ENCODE measurements at regions not wholly inside any gene's neighbourhood (a gene's known extent, or its start where the extent isn't known, plus 50 kb on each side); places are given as distances from the start of the nearest gene placed in this dataset.

DNA sequence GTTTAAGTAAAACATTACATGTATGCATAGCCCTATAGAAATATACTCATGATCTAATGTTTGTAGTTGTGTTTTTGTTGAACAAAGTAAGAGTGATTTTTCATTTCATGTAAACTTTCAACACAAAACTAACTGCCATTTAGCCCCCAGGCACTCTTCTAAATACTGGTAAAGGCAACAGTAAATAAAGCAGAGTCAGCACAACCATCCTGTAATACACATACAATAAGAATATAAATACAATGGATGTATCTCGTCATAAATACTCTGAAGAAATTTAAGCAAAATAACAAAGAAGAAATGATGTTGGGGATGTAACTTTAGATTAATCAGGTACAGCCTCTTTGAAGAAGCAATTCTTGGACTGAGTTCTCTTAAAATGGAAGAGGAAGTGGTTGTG is 821.2 kb downstream of the ARAP2 start:
- in situ Hi-C loops (cut with HindIII; ENCODE audit: low sequenced_read_pairs) = no loop called here
- no peak for DNase-seq (ENCODE audit: low read depth, low spot score)
- TF ChIP-seq, protein P1, sequence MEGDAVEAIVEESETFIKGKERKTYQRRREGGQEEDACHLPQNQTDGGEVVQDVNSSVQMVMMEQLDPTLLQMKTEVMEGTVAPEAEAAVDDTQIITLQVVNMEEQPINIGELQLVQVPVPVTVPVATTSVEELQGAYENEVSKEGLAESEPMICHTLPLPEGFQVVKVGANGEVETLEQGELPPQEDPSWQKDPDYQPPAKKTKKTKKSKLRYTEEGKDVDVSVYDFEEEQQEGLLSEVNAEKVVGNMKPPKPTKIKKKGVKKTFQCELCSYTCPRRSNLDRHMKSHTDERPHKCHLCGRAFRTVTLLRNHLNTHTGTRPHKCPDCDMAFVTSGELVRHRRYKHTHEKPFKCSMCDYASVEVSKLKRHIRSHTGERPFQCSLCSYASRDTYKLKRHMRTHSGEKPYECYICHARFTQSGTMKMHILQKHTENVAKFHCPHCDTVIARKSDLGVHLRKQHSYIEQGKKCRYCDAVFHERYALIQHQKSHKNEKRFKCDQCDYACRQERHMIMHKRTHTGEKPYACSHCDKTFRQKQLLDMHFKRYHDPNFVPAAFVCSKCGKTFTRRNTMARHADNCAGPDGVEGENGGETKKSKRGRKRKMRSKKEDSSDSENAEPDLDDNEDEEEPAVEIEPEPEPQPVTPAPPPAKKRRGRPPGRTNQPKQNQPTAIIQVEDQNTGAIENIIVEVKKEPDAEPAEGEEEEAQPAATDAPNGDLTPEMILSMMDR (IDR thresholded peaks at IDR 0.05; ENCODE audit: low read depth, low read length) = no peak
- no peak overlapping the region for H3K4me3 ChIP-seq (ENCODE audit: low read depth, low read length)

DNA sequence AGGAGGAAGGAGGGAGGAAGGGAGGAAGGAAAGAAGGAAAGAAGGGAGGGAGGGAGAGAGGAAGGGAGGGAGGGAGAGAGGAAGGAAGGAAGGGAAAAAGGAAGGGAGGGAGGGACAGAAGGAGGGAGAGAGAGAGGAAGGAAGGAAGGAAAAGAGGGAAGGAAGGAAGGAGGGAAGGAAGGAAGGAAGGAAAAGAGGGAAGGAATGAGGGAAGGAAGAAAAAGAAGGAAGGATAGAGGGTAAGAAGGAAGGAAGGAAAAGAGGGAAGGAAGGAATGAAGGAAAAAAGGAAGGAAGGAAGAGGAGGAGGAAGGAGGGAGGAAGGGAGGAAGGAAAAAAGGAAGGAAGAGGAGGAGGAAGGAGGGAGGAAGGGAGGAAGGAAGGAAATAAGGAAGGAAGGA is 796.8 kb downstream of the ARAP2 start:
- in situ Hi-C loops (cut with HindIII; ENCODE audit: low sequenced_read_pairs) = no loop called here
- DNase-seq (ENCODE audit: low read depth, low spot score) = no peak
- H3K4me3 ChIP-seq (ENCODE audit: low read depth, low read length) = no peak overlapping the region
- TF ChIP-seq, protein P1 (IDR thresholded peaks at IDR 0.05; ENCODE audit: low read depth, low read length) = no peak

DNA sequence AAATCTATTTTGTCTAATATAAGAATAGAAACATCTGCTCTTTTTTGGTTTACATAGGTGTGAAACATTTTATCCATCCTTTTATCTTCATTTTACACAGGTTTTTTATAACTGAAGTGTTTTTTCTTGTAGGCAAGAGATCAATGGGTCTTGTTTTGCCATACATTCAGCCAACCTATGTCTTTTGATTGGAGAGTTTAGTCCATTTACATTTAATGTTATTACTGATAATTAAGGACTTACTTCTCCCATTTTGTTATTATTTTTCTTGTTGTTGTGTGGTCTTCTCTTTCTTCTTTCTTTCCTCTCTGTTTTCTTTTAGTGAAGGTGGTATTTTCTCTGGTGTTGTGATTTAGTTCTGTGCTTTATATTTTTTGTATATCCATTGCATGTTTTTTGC is 785.3 kb downstream of the ARAP2 start:
- in situ Hi-C loops (cut with HindIII; ENCODE audit: low sequenced_read_pairs) = no loop called here
- DNase-seq (ENCODE audit: low read depth, low spot score) = no peak
- H3K4me3 ChIP-seq (ENCODE audit: low read depth, low read length) = no peak overlapping the region
- TF ChIP-seq, protein P1 (IDR thresholded peaks at IDR 0.05; ENCODE audit: low read depth, low read length) = no peak

DNA sequence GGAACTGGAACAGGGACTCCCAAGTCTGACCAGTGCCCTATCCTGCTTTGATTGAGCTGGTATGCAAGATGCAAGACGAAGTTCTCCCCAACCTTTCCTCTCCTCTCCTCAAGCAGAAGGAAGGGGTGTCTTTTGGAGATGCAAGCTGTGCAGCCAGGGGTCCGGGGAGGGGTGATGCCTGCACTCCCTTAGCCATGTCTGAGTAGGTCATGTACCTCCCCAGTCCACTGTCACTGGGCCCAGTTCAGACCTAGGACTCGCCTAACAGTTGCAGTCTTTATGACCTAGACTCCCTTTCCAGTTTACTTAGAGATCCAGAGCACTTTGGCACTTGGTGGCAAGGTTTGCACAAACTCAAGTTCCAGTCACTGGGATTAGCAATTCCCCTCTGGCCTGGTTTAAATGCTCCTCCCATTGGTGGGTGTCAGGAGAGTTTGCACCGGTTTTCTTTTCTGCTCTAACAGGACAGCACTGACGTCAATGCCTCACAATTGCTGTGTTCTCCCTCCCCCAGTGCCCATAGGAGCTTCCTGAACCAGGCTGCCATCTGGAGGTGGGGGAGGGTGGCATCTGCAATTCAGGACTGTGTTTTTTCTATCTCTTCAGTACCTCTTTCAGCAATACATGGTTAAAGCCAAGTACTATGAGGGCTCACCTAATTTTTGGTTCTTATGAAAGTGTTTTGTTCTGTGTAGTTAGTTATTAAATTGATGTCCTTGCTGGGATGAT is 782.2 kb downstream of the ARAP2 start:
- TF ChIP-seq, protein P1 (IDR thresholded peaks at IDR 0.05; ENCODE audit: low read depth, low read length) = no peak
- DNase-seq (ENCODE audit: low read depth, low spot score) = no peak
- no peak overlapping the region for H3K4me3 ChIP-seq (ENCODE audit: low read depth, low read length)
- in situ Hi-C loops (cut with HindIII; ENCODE audit: low sequenced_read_pairs) = no loop called here

DNA sequence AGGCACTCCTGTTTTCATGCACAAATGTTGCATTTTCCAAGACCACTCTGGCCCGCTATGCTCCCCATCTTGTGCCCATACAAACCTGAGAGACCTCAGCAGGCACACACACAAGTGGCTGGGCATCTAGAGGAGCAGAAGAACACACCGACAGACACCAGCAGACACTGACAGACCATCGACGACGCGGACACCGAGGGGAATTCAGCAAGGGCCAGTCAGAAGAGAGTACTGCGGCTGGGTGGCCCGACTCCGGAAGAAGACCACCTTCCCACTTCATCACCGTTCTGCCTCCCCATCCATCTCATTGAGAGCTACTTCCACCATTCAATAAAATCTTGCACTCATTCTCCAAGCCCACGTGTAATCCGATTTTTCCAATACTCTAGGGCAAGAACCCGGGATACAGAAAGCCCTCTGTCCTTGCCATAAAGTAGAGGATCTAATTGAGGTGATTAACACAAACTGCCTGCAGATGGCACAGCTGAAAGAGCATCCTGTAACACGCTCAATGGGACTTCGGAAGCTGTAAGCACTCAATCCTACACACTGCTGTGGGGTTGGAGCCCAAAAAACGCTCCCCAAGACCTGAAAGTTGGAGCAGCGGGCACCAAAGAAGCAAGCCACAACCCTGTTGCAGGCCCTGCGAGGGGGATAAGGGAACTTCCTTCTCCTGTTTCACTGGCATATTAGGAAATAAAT is 780.9 kb downstream of the ARAP2 start:
- no peak for DNase-seq (ENCODE audit: low read depth, low spot score)
- in situ Hi-C loops (cut with HindIII; ENCODE audit: low sequenced_read_pairs) = no loop called here
- H3K4me3 ChIP-seq (ENCODE audit: low read depth, low read length) = no peak overlapping the region
- TF ChIP-seq, protein P1 (IDR thresholded peaks at IDR 0.05; ENCODE audit: low read depth, low read length) = no peak

DNA sequence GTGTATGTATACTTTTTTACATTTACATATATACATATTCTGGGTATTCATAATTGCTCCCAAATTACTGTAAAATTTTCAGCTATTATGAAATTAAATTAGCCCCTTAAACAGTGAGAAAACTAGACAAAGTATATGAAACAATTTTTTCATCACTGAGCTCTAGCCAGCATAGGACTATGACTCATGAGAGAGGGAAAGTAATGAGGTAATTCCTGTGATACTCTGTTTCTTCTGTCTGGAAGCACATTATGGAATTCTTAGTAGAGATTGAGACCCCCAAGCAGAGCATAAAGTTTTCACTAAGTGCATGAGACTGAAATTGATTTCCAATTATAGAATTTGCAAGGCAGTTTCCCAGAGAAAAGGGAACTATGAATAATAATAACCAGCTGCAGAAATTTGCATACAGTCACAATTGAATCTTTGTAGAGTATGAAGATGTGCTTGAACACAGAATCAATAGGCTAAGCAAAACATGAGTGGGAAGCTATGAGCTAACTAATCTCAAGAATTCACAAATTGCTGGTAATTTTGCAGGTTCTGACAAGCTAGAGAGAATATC is 779.3 kb downstream of the ARAP2 start:
- no peak overlapping the region for H3K4me3 ChIP-seq (ENCODE audit: low read depth, low read length)
- DNase-seq (ENCODE audit: low read depth, low spot score) = no peak
- TF ChIP-seq, protein P1 (IDR thresholded peaks at IDR 0.05; ENCODE audit: low read depth, low read length) = no peak
- in situ Hi-C loops (cut with HindIII; ENCODE audit: low sequenced_read_pairs) = no loop called here

All from astrocyte of the spinal cord (primary cell).